ENCODE measurements at regions not wholly inside any gene's neighbourhood (a gene's known extent, or its start where the extent isn't known, plus 50 kb on each side); places are given as distances from the start of the nearest gene placed in this dataset.

DNA sequence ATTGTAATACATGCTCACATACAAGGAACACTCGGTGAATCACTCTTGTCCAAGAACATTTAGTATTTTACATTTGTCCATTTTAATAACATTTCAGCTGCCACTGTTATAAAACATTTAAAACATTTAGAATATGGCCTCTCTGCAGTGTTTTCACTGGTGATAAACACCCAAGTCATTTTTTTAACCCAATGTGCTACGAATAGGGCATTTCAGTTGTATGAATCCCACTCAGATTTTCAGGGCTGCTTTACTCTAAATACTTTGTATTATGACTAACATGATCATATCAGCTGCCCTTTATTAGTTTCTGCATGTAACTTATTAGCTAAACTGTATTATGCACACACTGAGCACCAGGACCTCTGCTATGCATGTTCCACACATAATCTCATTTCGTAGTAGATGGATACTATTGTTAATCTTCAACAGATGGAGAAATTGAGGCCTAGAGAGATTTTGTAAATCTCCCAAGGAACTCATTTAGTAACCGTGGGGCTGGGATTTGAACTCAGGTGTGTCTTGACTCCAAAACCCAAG lies 148.6 kb upstream of the CDIN1 start:
- Histone ChIP-seq H3K9ac (ENCODE audit: low read length) (no peak overlapping the region), H3K27ac (ENCODE audit: low read length) (no peak overlapping the region), H2AFZ (ENCODE audit: low read depth, low read length) (no peak overlapping the region), H3K4me3 (ENCODE audit: low read length) (no peak overlapping the region), H3K9me2 (ENCODE audit: insufficient read depth, low read length) (no peaks in the 10 kb centered on the region), H3K9me3 (ENCODE audit: low read length) (no peaks in the 10 kb centered on the region), H3K36me3 (ENCODE audit: insufficient read depth, low read length) (no peaks in the 10 kb centered on the region), H4K20me1 (ENCODE audit: insufficient read depth) (no peaks in the 10 kb centered on the region), H3K4me2 (ENCODE audit: low read length) (no peak overlapping the region), H3K27me3 (ENCODE audit: insufficient read depth, low read depth, low read length) (no peaks in the 10 kb centered on the region), H3F3A (ENCODE audit: insufficient read depth, low read length, poor library complexity, severe bottlenecking) (no peaks in the 10 kb centered on the region), H3K79me2 (replicated peaks; ENCODE audit: insufficient read depth, low read length) (no peaks in the 10 kb centered on the region)
- TF ChIP-seq POLR2AphosphoS5 (IDR thresholded peaks at IDR 0.05): no peak
- TF ChIP-seq, protein P1, sequence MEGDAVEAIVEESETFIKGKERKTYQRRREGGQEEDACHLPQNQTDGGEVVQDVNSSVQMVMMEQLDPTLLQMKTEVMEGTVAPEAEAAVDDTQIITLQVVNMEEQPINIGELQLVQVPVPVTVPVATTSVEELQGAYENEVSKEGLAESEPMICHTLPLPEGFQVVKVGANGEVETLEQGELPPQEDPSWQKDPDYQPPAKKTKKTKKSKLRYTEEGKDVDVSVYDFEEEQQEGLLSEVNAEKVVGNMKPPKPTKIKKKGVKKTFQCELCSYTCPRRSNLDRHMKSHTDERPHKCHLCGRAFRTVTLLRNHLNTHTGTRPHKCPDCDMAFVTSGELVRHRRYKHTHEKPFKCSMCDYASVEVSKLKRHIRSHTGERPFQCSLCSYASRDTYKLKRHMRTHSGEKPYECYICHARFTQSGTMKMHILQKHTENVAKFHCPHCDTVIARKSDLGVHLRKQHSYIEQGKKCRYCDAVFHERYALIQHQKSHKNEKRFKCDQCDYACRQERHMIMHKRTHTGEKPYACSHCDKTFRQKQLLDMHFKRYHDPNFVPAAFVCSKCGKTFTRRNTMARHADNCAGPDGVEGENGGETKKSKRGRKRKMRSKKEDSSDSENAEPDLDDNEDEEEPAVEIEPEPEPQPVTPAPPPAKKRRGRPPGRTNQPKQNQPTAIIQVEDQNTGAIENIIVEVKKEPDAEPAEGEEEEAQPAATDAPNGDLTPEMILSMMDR (IDR thresholded peaks at IDR 0.05; ENCODE audit: poor library complexity, severe bottlenecking): no peak
- no peak for TF ChIP-seq MXI1 (conservative IDR thresholded peaks at IDR 0.05; ENCODE audit: poor library complexity, severe bottlenecking)
- TF ChIP-seq TAF1 (IDR thresholded peaks at IDR 0.05; ENCODE audit: low read depth): no peak
- no peak for TF ChIP-seq RAD21 (conservative IDR thresholded peaks at IDR 0.05)
- TF ChIP-seq SMC3 (conservative IDR thresholded peaks at IDR 0.05; ENCODE audit: poor library complexity): no peak
- TF ChIP-seq, protein P2, sequence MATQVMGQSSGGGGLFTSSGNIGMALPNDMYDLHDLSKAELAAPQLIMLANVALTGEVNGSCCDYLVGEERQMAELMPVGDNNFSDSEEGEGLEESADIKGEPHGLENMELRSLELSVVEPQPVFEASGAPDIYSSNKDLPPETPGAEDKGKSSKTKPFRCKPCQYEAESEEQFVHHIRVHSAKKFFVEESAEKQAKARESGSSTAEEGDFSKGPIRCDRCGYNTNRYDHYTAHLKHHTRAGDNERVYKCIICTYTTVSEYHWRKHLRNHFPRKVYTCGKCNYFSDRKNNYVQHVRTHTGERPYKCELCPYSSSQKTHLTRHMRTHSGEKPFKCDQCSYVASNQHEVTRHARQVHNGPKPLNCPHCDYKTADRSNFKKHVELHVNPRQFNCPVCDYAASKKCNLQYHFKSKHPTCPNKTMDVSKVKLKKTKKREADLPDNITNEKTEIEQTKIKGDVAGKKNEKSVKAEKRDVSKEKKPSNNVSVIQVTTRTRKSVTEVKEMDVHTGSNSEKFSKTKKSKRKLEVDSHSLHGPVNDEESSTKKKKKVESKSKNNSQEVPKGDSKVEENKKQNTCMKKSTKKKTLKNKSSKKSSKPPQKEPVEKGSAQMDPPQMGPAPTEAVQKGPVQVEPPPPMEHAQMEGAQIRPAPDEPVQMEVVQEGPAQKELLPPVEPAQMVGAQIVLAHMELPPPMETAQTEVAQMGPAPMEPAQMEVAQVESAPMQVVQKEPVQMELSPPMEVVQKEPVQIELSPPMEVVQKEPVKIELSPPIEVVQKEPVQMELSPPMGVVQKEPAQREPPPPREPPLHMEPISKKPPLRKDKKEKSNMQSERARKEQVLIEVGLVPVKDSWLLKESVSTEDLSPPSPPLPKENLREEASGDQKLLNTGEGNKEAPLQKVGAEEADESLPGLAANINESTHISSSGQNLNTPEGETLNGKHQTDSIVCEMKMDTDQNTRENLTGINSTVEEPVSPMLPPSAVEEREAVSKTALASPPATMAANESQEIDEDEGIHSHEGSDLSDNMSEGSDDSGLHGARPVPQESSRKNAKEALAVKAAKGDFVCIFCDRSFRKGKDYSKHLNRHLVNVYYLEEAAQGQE (IDR thresholded peaks at IDR 0.05; ENCODE audit: borderline replicate concordance): no peak
- no peak for TF ChIP-seq EP300 (conservative IDR thresholded peaks at IDR 0.05; ENCODE audit: poor library complexity, severe bottlenecking)
- TF ChIP-seq EZH2 (IDR thresholded peaks at IDR 0.05; ENCODE audit: borderline replicate concordance, insufficient read depth, low read length, poor library complexity, severe bottlenecking): no peak

DNA sequence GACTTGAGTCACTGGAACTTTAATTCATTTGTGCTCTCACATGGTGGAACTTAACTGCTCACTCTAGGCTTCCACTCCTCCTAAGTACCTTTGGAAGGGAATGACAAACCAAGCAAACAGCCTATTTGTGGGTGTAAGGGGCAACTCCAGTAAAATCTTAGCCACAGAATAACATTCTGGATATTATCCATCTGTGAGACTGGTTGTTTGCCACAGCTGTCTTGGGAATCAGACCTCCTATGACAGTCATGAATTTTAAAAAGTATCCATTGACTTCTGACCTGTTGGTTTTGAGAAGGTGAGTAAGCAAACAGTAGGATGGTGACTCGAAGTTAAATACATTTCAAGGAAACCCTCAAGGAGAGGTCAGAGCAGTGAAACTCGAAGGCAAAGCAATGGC lies 147.3 kb upstream of the CDIN1 start:
- H3K9me3 ChIP-seq (ENCODE audit: low read length): no peaks in the 10 kb centered on the region
- H3K79me2 ChIP-seq (replicated peaks; ENCODE audit: insufficient read depth, low read length): no peaks in the 10 kb centered on the region
- H3K36me3 ChIP-seq (ENCODE audit: insufficient read depth, low read length): no peaks in the 10 kb centered on the region
- no peaks in the 10 kb centered on the region for H3K27me3 ChIP-seq (ENCODE audit: insufficient read depth, low read depth, low read length)
- no peaks in the 10 kb centered on the region for H4K20me1 ChIP-seq (ENCODE audit: insufficient read depth)
- TF ChIP-seq EP300 (conservative IDR thresholded peaks at IDR 0.05; ENCODE audit: poor library complexity, severe bottlenecking): no peak
- no peak for TF ChIP-seq MXI1 (conservative IDR thresholded peaks at IDR 0.05; ENCODE audit: poor library complexity, severe bottlenecking)
- no peak for TF ChIP-seq RAD21 (conservative IDR thresholded peaks at IDR 0.05)
- TF ChIP-seq, protein P1 (IDR thresholded peaks at IDR 0.05; ENCODE audit: poor library complexity, severe bottlenecking): no peak
- no peak overlapping the region for H3K4me2 ChIP-seq (ENCODE audit: low read length)
- no peaks in the 10 kb centered on the region for H3K9me2 ChIP-seq (ENCODE audit: insufficient read depth, low read length)
- H3K4me3 ChIP-seq (ENCODE audit: low read length): no peak overlapping the region
- no peak overlapping the region for H2AFZ ChIP-seq (ENCODE audit: low read depth, low read length)
- H3K27ac ChIP-seq (ENCODE audit: low read length): no peak overlapping the region
- no peak overlapping the region for H3K9ac ChIP-seq (ENCODE audit: low read length)
- H3F3A ChIP-seq (ENCODE audit: insufficient read depth, low read length, poor library complexity, severe bottlenecking): no peaks in the 10 kb centered on the region

All from neural cell (in vitro differentiated cells).